Tibial nerve (tissue), 4 donors: ENCODE measurements at regions not wholly inside any gene's neighbourhood (a gene's known extent, or its start where the extent isn't known, plus 50 kb on each side); places are given as distances from the start of the nearest gene placed in this dataset.

Experiments
- EP300 ChIP-seq, 2 donors: sonication (generic); formaldehyde crosslinking; IDR thresholded peaks; one replicate each; pipeline ENCODE4 v1.6.1; 2017; ENCODE audit warnings: antibody characterized with exemption in 2 of 2, mild to moderate bottlenecking in 1 of 2
- POLR2A ChIP-seq, 2 donors: fragments of 450-650 bp; IDR thresholded peaks; one replicate each; pipeline ENCODE4 v1.6.1; 2017; ENCODE audit warnings: antibody characterized with exemption in 2 of 2, mild to moderate bottlenecking in 2 of 2, moderate library complexity in 2 of 2
- TF ChIP-seq, protein P1 (sequence below), 5 experiments: fragments of 200-600 bp in 3 of 5; fragments of 450-650 bp in 2 of 5; sonication (generic) in 3 of 5; IDR thresholded peaks; one replicate each; pipeline ENCODE4 v1.5.1; 2016 to 2019; ENCODE audit warnings: antibody characterized with exemption in 5 of 5, mild to moderate bottlenecking in 3 of 5, moderate library complexity in 2 of 5

DNA sequence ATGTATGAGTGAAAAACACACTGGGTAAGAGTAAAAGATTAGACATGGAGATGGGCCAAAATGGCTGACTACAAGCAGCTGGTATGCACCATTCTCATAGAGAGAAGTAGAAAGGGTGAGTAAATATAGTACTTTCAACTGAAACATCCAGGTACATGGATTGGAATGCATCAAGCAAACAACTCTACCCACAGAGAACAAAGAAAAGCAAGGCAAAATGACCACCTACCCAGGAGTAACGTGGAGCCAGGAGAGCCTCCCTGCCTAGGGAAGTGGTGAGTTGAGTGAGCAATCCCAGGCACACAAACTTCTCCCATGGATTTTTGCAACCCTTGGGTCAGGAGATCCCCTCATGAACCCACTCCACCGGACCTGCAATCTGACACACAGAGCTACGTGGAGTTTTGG lies 212.8 kb downstream of the PTN start:
- TF ChIP-seq, protein P1, sequence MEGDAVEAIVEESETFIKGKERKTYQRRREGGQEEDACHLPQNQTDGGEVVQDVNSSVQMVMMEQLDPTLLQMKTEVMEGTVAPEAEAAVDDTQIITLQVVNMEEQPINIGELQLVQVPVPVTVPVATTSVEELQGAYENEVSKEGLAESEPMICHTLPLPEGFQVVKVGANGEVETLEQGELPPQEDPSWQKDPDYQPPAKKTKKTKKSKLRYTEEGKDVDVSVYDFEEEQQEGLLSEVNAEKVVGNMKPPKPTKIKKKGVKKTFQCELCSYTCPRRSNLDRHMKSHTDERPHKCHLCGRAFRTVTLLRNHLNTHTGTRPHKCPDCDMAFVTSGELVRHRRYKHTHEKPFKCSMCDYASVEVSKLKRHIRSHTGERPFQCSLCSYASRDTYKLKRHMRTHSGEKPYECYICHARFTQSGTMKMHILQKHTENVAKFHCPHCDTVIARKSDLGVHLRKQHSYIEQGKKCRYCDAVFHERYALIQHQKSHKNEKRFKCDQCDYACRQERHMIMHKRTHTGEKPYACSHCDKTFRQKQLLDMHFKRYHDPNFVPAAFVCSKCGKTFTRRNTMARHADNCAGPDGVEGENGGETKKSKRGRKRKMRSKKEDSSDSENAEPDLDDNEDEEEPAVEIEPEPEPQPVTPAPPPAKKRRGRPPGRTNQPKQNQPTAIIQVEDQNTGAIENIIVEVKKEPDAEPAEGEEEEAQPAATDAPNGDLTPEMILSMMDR (IDR thresholded peaks at IDR 0.05): no peak
- TF ChIP-seq POLR2A (IDR thresholded peaks at IDR 0.05) (no peak), EP300 (IDR thresholded peaks at IDR 0.05) (no peak)
